ENCODE measurements at regions not wholly inside any gene's neighbourhood (a gene's known extent, or its start where the extent isn't known, plus 50 kb on each side); places are given as distances from the start of the nearest gene placed in this dataset.
"Not testable (repeated sequence)": the region's sequence is repeated elsewhere in the genome, so short reads cannot be mapped to it uniquely, and the experiment has no call there.

GRCh38 chr6:26275663-26276062 lies 89.3 kb upstream of the BTN3A2 start:
- H3K4me2 ChIP-seq (ENCODE audit: low read length), result no peak overlapping the region
- H2AFZ ChIP-seq, result no peak overlapping the region
- no peak overlapping the region for H3K27ac ChIP-seq
- H3K27me3 ChIP-seq (ENCODE audit: control insufficient read depth, insufficient read depth, low read length), result no peaks in the 10 kb centered on the region
- no peak overlapping the region for H3K4me3 ChIP-seq (ENCODE audit: low read depth, low read length)
- no peak overlapping the region for H3K9ac ChIP-seq
- H3K79me2 ChIP-seq, result no peaks in the 10 kb centered on the region
- no peak for TF ChIP-seq CTCF (IDR thresholded peaks at IDR 0.05)
- H3K9me3 ChIP-seq (ENCODE audit: control insufficient read depth, low read length), result no peaks in the 10 kb centered on the region
- H3K36me3 ChIP-seq (ENCODE audit: control insufficient read depth, insufficient read depth, low read length), result no peaks in the 10 kb centered on the region
- H3K4me1 ChIP-seq, result no peaks in the 10 kb centered on the region

- Histone ChIP-seq H3K4me3 (ENCODE audit: low read depth, low read length) (no peak overlapping the region), H3K79me2 (no peaks in the 10 kb centered on the region), H3K27ac (no peak overlapping the region), H3K27me3 (ENCODE audit: control insufficient read depth, insufficient read depth, low read length) (no peaks in the 10 kb centered on the region), H3K9ac (no peak overlapping the region), H3K36me3 (ENCODE audit: control insufficient read depth, insufficient read depth, low read length) (no peaks in the 10 kb centered on the region), H3K4me2 (ENCODE audit: low read length) (no peak overlapping the region), H3K4me1 (no peaks in the 10 kb centered on the region), H3K9me3 (ENCODE audit: control insufficient read depth, low read length) (no peaks in the 10 kb centered on the region), H2AFZ (no peak overlapping the region)
- TF ChIP-seq CTCF (IDR thresholded peaks at IDR 0.05), result no peak
Measured at GRCh38 chr6:26276841-26277648, 88.0 kb upstream of the BTN3A2 start.

GRCh38 chr6:26278536-26278935 lies 86.5 kb upstream of the BTN3A2 start:
- no peaks in the 10 kb centered on the region for H3K36me3 ChIP-seq (ENCODE audit: control insufficient read depth, insufficient read depth, low read length)
- H3K9me3 ChIP-seq (ENCODE audit: control insufficient read depth, low read length), result no peaks in the 10 kb centered on the region
- H3K4me3 ChIP-seq (ENCODE audit: low read depth, low read length), result no peak overlapping the region
- H3K4me2 ChIP-seq (ENCODE audit: low read length), result no peak overlapping the region
- no peak overlapping the region for H3K27ac ChIP-seq
- no peak overlapping the region for H3K9ac ChIP-seq
- no peak for TF ChIP-seq CTCF (IDR thresholded peaks at IDR 0.05)
- H3K4me1 ChIP-seq, result peaks cover 5% of the 10 kb centered on the region
- H3K79me2 ChIP-seq, result no peaks in the 10 kb centered on the region
- no peak overlapping the region for H2AFZ ChIP-seq
- no peaks in the 10 kb centered on the region for H3K27me3 ChIP-seq (ENCODE audit: control insufficient read depth, insufficient read depth, low read length)

- H2AFZ ChIP-seq; H3K4me3 ChIP-seq (ENCODE audit: low read depth, low read length); H3K9ac ChIP-seq; H3K4me2 ChIP-seq (ENCODE audit: low read length); H3K79me2 ChIP-seq; H3K27me3 ChIP-seq (ENCODE audit: control insufficient read depth, insufficient read depth, low read length); H3K9me3 ChIP-seq (ENCODE audit: control insufficient read depth, low read length); H3K36me3 ChIP-seq (ENCODE audit: control insufficient read depth, insufficient read depth, low read length); H3K27ac ChIP-seq; H3K4me1 ChIP-seq: not testable (repeated sequence)
Measured at GRCh38 chr6:26279371-26279770, 85.6 kb upstream of the BTN3A2 start.

- Histone ChIP-seq H3K4me1 (peaks cover 7% of the 10 kb centered on the region), H3K27me3 (ENCODE audit: control insufficient read depth, insufficient read depth, low read length) (no peaks in the 10 kb centered on the region), H3K9me3 (ENCODE audit: control insufficient read depth, low read length) (no peaks in the 10 kb centered on the region), H3K9ac (no peak overlapping the region), H3K79me2 (no peaks in the 10 kb centered on the region), H3K4me3 (ENCODE audit: low read depth, low read length) (no peak overlapping the region), H3K4me2 (ENCODE audit: low read length) (no peak overlapping the region), H3K36me3 (ENCODE audit: control insufficient read depth, insufficient read depth, low read length) (no peaks in the 10 kb centered on the region), H3K27ac (no peak overlapping the region), H2AFZ (no peak overlapping the region)
- no peak for TF ChIP-seq CTCF (IDR thresholded peaks at IDR 0.05)
Measured at GRCh38 chr6:26280407-26280806, 84.6 kb upstream of the BTN3A2 start.
